ENCODE measurements at regions not wholly inside any gene's neighbourhood (a gene's known extent, or its start where the extent isn't known, plus 50 kb on each side); places are given as distances from the start of the nearest gene placed in this dataset.

- TF ChIP-seq EZH2 (IDR thresholded peaks at IDR 0.05; ENCODE audit: insufficient read depth, poor library complexity, severe bottlenecking) (no peak), EZH2phosphoT487 (IDR thresholded peaks at IDR 0.05; ENCODE audit: insufficient read depth, low read depth) (no peak)
Observed at GRCh38 chr12:61566183-61566582, 694.0 kb upstream of the USP15 start.
